ENCODE measurements at regions not wholly inside any gene's neighbourhood (a gene's known extent, or its start where the extent isn't known, plus 50 kb on each side); places are given as distances from the start of the nearest gene placed in this dataset.

GRCh38 chr17:72240333-72240732 lies 119.5 kb downstream of the SOX9 start:
- H3K27ac ChIP-seq, result no peak overlapping the region
- DNase-seq (ENCODE audit: low read depth in 1 of 2, low spot score in 1 of 2) (no peak), ATAC-seq (no peak), FAIRE-seq (no peak)
- no peak overlapping the region for H3K4me2 ChIP-seq
- TF ChIP-seq JUNB (IDR thresholded peaks at IDR 0.05) (no peak), NFE2L2 (conservative IDR thresholded peaks at IDR 0.05; ENCODE audit: low read length) (no peak), RFX5 (IDR thresholded peaks at IDR 0.05) (no peak), HMGXB4 (CRISPR knock-in tag; IDR thresholded peaks at IDR 0.05; ENCODE audit: borderline replicate concordance) (no peak), SMC3 (IDR thresholded peaks at IDR 0.05) (no peak), MYC (IDR thresholded peaks at IDR 0.05; ENCODE audit: borderline replicate concordance, low read length) (no peak), GATA3 (IDR thresholded peaks at IDR 0.05; ENCODE audit: borderline replicate concordance) (no peak), KDM1A (IDR thresholded peaks at IDR 0.05; ENCODE audit: low read depth) (no peak), EHF (CRISPR knock-in tag; IDR thresholded peaks at IDR 0.05) (no peak), EP300 (IDR thresholded peaks at IDR 0.05) (no peak), MAFK (IDR thresholded peaks at IDR 0.05; ENCODE audit: partially characterized antibody) (no peak), POLR2AphosphoS2 (conservative IDR thresholded peaks at IDR 0.05; ENCODE audit: low read length) (no peak), NPAS2 (CRISPR knock-in tag; IDR thresholded peaks at IDR 0.05; ENCODE audit: borderline replicate concordance) (no peak)
- TF ChIP-seq, protein P1, sequence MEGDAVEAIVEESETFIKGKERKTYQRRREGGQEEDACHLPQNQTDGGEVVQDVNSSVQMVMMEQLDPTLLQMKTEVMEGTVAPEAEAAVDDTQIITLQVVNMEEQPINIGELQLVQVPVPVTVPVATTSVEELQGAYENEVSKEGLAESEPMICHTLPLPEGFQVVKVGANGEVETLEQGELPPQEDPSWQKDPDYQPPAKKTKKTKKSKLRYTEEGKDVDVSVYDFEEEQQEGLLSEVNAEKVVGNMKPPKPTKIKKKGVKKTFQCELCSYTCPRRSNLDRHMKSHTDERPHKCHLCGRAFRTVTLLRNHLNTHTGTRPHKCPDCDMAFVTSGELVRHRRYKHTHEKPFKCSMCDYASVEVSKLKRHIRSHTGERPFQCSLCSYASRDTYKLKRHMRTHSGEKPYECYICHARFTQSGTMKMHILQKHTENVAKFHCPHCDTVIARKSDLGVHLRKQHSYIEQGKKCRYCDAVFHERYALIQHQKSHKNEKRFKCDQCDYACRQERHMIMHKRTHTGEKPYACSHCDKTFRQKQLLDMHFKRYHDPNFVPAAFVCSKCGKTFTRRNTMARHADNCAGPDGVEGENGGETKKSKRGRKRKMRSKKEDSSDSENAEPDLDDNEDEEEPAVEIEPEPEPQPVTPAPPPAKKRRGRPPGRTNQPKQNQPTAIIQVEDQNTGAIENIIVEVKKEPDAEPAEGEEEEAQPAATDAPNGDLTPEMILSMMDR (IDR thresholded peaks at IDR 0.05), result no peak
- no peaks in the 10 kb centered on the region for H3K4me1 ChIP-seq
- 53% methylated on average over 3 of the region's 3 CpGs for WGBS (ENCODE audit: missing lambda C conversion rate)
- H3K4me3 ChIP-seq, result no peak overlapping the region
- H3K9me3 ChIP-seq, result peaks cover 13% of the 10 kb centered on the region; the same call in 1 of the 3 replicates
- ChIA-PET POLR2A (no interaction called here), CTCF (no interaction called here)

DNA sequence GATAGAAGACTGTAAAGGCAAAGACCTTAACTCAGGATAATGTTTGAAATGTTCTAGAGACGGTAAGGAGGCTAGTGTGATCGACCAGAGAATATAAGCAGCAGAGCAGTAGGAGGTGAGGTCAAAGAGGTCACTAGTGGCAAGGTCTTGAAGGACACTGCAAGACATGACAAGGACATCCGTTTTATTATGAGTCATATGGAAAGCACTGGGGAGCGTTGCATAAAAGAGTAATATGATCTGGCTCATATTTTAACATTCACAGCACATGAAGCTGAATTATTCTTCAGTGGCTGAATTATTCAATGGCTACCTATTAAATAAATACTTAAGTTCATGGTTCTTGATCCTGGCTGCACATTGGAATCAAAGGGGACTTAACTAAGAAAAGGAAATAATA lies 123.7 kb downstream of the SOX9 start:
- Histone ChIP-seq H3K27ac (no peak overlapping the region), H3K4me1 (no peaks in the 10 kb centered on the region), H3K4me2 (no peak overlapping the region), H3K4me3 (no peak overlapping the region), H3K9me3 (peaks cover 13% of the 10 kb centered on the region; the same call in 1 of the 3 replicates)
- CTCF ChIA-PET, result interaction anchor here (1.0 to 1.8 kb wide), 2 partner anchors 13 to 61 kb away, joined by 3 to 4 read pairs; no protein-coding TSS in a partner anchor
- ATAC-seq (no peak), DNase-seq (ENCODE audit: low read depth in 1 of 2, low spot score in 1 of 2) (no peak), FAIRE-seq (no peak)
- TF ChIP-seq KDM5A (IDR thresholded peaks at IDR 0.05) (no peak), ELK1 (IDR thresholded peaks at IDR 0.05; ENCODE audit: low read depth, low read length) (no peak), GATA3 (IDR thresholded peaks at IDR 0.05; ENCODE audit: borderline replicate concordance) (no peak), HDAC2 (IDR thresholded peaks at IDR 0.05) (no peak), RAD21 (conservative IDR thresholded peaks at IDR 0.05 in 1 of 2, IDR thresholded peaks at IDR 0.05 in 1 of 2) (no peak), SREBF2 (IDR thresholded peaks at IDR 0.05) (no peak), NFE2L2 (conservative IDR thresholded peaks at IDR 0.05; ENCODE audit: low read length) (no peak), ZSCAN20 (CRISPR knock-in tag; IDR thresholded peaks at IDR 0.05) (no peak), SMC3 (IDR thresholded peaks at IDR 0.05) (no peak), ZFP36 (IDR thresholded peaks at IDR 0.05; ENCODE audit: borderline replicate concordance, partially characterized antibody) (no peak)
- WGBS (ENCODE audit: missing lambda C conversion rate), result 53% methylated on average over 4 of the region's 4 CpGs
- POLR2A ChIA-PET, result no interaction called here
